HG03139 (cell line): ENCODE measurements at regions not wholly inside any gene's neighbourhood (a gene's known extent, or its start where the extent isn't known, plus 50 kb on each side); places are given as distances from the start of the nearest gene placed in this dataset.
"Not testable (repeated sequence)": the region's sequence is repeated elsewhere in the genome, so short reads cannot be mapped to it uniquely, and the experiment has no call there.

Experiments used
- ATAC-seq: cut with Tn5 transposase; IDR thresholded peaks from one replicate; pipeline ENCODE4 v1.9.1; 2021; ENCODE audit not compliant: unreplicated experiment

- ATAC-seq: no peak
These were observed 95.0 kb upstream of the IFNGR1 start for GRCh38 chr6:137313928-137314855.

- no peak for ATAC-seq
These were observed 94.0 kb upstream of the IFNGR1 start for GRCh38 chr6:137313211-137313610.

GRCh38 chr6:137311940-137312339 is 92.8 kb upstream of the IFNGR1 start:
- no peak for ATAC-seq

- no peak for ATAC-seq
These were observed 90.0 kb upstream of the IFNGR1 start for GRCh38 chr6:137309078-137309762.

GRCh38 chr6:137307163-137307854 is 88.1 kb upstream of the IFNGR1 start:
- ATAC-seq: no peak

- ATAC-seq: no peak
These were observed 86.5 kb upstream of the IFNGR1 start for GRCh38 chr6:137305691-137306090.

- no peak for ATAC-seq
These were observed 85.0 kb upstream of the IFNGR1 start for GRCh38 chr6:137304020-137304780.

GRCh38 chr6:137303441-137303840 is 84.3 kb upstream of the IFNGR1 start:
- no peak for ATAC-seq

GRCh38 chr6:137299681-137300080 is 80.5 kb upstream of the IFNGR1 start:
- ATAC-seq: no peak

GRCh38 chr6:137297887-137298286 is 78.7 kb upstream of the IFNGR1 start:
- no peak for ATAC-seq

GRCh38 chr6:137292326-137292725 is 73.1 kb upstream of the IFNGR1 start:
- ATAC-seq: not testable (repeated sequence)

- no peak for ATAC-seq
These were observed 72.3 kb upstream of the IFNGR1 start for GRCh38 chr6:137291441-137291840.

- ATAC-seq: no peak
These were observed 71.5 kb upstream of the IFNGR1 start for GRCh38 chr6:137290601-137291261.

- no peak for ATAC-seq
These were observed 67.7 kb upstream of the IFNGR1 start for GRCh38 chr6:137286916-137287315.

- no peak for ATAC-seq
These were observed 67.2 kb upstream of the IFNGR1 start for GRCh38 chr6:137286368-137286767.

GRCh38 chr6:137284811-137285110 is 65.6 kb upstream of the IFNGR1 start:
- ATAC-seq: no peak

- ATAC-seq: no peak
These were observed 65.0 kb upstream of the IFNGR1 start for GRCh38 chr6:137283940-137284810.

GRCh38 chr6:137283080-137283479 is 63.9 kb upstream of the IFNGR1 start:
- ATAC-seq: no peak

GRCh38 chr6:137282254-137282653 is 63.1 kb upstream of the IFNGR1 start:
- no peak for ATAC-seq

- not testable (repeated sequence) for ATAC-seq
These were observed 60.1 kb upstream of the IFNGR1 start for GRCh38 chr6:137279279-137279678.
